A673 (cell line): ENCODE measurements at regions not wholly inside any gene's neighbourhood (a gene's known extent, or its start where the extent isn't known, plus 50 kb on each side); places are given as distances from the start of the nearest gene placed in this dataset.

ENCODE experiments used
- CTCF ChIP-seq: fragments of 300-800, 200-600 bp; sonication (generic); conservative IDR thresholded peaks from 2 replicates; pipeline ENCODE4 v1.5.1; 2017; ENCODE audit warnings: low read depth, mild to moderate bottlenecking, antibody characterized with exemption, low read length, moderate library complexity, mixed read lengths
- EZH2 ChIP-seq: fragments of 200-600 bp; sonication (generic); IDR thresholded peaks from 2 replicates; pipeline ENCODE4 v1.6.1; 2017; ENCODE audit warnings: borderline replicate concordance, low read depth, mild to moderate bottlenecking, mixed read lengths, antibody characterized with exemption, low read length; ENCODE audit not compliant: poor library complexity, severe bottlenecking

- TF ChIP-seq CTCF (no peak), EZH2 (no peak)
Measured at GRCh38 chr17:54099221-54099620, 276.5 kb downstream of the KIF2B start.
